GM19238 (cell line): ENCODE measurements at regions not wholly inside any gene's neighbourhood (a gene's known extent, or its start where the extent isn't known, plus 50 kb on each side); places are given as distances from the start of the nearest gene placed in this dataset.

Experiments
- DNase-seq: peaks from one replicate; pipeline ENCODE4 v3.0.0; 2011; ENCODE audit warnings: low spot score; ENCODE audit not compliant: insufficient read length

DNA sequence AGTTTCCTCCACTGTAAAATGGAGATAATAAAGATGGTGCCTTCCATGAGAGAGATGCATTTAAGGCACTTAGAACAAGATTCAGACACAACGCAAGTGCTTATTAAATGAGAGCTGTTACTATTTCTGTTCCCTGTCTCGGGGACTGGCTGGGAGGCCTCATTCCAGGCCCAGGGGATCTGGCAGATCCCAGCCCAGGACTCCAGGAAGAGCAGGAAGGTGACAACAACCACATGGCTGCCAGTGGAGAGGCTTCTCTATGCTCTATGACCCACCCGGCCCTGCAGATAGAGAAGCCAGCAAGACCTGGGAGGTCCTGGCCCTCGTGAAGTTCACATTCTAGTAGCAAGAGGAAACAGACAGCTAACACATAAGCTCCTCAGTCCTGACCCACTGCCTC, 175.5 kb downstream of the ACTL8 start:
- DNase-seq: no peak

DNA sequence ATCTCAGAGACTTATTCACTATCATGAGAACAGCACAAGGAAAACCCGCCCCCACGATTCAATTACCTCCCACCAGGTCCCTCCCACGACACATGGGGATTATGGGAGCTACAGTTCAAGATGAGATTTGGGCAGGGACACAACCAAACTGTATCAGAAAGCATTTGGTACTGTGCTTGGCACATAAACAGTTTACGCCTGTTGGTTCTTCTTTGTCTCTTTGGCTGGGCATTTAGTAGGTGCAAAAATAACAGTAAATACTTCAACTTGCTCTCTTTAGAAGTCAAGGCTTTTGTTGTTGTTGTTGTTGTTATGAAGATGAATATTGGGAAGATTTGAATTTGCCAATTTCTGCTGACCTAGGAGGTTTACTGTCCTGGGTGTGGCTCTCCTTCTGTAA, 175.4 kb upstream of the IGSF21 start:
- DNase-seq: no peak

DNA sequence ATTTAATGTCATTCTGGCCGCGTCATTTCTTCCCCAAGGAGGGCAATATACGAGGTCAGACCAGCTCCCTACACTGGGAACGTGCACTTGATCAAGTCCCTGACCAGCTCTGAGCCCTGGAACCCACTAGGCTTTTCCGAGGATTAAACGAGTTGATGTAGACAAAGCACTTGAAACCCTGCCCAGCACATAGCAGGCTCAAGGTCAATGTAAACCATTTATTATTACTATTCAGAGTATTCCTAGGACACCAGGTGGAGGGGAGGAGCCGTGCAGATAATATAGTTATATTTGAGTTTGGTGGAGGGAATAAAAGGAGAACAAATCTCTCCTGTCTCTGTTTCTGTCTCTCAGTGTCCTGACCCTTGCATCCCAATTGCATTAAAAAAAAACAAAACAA, 174.1 kb upstream of the IGSF21 start:
- no peak for DNase-seq

DNA sequence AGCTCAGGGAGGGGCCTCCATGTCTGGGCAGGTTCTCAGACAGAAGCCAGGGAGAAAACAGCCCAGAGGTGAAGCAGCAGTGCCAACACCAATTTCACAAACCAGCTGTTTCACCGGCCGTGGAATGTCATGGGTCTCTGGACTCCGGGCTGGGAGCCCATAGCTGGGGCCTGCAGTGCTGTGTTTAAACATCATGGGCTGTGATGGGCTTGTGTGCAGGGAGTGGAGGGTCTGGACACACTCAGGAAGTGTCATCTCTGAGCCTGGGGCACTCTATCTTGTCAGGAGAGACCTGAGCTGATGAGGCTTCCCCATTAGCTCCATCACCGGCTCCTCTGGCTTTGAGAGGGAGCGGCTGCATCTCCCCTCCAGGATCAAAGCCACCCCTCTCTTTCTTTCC, 173.6 kb upstream of the IGSF21 start:
- no peak for DNase-seq

DNA sequence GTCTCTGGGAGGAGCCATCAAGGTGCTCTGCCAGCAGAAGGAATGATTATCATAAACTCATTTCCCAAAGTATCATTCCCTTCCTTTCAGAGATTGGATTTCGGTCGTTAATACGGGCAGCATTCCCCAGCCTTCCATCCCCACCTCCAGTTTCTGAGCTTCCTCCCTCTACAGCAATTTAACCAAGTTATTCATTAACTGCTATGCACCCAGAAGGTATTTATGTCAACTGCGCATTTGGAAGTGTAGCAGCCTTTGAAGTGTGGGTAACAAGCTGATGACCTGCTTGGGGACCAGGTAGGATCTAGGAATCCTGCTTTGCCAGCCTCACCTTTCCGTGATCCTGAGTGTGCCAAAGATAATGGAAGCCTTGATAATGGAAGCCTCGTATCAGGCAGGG, 172.4 kb upstream of the IGSF21 start:
- no peak for DNase-seq

DNA sequence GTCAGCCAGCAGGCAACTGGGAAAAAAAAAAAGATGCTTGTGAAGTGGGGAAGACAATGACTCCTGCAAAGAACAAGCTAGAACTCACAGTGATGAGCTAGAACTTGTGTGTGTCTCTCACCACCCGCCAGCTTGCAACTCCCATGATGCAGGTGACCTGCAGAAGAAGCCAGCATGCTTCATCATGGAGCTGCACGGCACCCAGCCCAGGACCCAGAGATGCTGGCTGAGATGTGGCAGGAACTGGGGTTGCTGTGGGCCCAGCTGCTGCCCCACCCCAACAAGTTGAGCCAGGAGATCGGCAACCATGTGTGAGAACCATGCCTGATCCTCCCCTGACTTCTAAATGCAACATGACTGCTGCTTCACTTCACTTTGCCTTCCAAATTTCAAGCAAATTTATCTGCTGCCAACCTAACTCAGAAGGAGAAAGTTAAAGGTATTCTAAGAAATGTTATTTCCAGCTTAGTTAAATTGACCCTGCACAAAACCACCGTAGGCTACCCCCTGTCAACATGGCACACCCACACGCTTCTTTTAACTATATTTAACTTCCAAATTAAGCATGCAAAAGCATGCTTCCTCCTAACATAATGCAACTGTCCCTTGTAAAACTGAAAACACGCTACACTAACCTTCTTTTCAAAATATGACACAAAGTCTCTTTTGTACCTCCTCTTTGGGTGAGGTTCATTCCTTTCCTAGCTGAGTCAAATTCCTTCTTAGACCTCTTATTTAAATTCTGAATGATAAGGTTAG, 166.0 kb upstream of the IGSF21 start:
- DNase-seq: no peak

DNA sequence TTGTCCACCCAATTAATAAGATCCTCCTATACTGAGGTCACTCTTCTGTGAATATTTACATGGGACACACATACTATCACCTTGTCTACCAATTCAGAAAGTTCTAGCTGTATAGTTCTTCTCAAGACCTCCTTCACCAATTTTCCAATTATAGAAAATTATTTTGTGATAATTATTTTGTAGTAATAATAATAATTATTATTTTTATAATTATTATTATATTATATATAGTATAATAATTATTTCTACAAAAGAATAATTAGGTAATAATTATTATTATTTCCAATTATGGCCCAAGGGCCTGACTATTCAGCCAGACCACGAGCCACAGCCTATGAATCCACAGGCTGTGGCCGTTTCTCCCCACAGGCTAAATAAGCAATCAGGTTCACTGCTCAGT, 164.1 kb upstream of the IGSF21 start:
- DNase-seq: no peak

DNA sequence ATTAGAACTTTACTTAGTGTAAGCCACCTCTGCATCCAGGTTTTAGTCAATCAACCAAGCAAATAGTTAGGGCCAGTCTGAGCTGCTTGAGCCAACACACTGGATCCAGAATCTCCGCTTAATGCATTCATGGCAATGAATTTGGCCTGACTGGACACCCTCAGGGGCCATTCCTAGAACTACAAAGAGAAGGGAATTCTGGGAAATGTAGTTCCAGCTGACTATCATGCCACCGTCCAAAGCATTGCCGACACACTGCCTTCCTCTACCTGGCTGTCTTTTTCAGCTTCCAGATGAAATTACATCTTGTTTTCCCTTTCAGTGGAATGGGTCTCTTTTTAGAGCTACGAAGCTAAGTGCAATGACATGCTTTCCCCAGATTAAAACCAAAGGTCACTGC, 163.0 kb upstream of the IGSF21 start:
- DNase-seq: no peak

DNA sequence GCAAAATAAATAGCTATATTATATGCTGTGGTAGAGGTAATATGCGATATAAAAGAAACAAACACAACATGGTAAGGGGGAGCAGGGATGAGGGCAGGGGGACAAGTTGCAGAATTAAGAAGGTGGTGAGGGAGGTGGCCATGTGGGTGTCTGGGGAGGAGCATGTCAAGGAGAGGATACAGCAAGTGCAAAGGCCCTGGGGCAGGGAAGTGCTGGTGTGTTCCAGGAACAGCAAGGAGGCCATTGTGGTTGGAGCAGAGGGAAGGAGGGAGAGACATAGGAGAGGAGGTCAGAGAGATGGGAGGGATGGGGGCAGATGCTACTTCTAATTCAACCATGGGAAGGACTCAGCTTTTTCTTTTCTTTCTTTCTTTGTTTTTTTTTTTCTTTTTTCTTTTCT, 161.2 kb upstream of the IGSF21 start:
- no peak for DNase-seq

DNA sequence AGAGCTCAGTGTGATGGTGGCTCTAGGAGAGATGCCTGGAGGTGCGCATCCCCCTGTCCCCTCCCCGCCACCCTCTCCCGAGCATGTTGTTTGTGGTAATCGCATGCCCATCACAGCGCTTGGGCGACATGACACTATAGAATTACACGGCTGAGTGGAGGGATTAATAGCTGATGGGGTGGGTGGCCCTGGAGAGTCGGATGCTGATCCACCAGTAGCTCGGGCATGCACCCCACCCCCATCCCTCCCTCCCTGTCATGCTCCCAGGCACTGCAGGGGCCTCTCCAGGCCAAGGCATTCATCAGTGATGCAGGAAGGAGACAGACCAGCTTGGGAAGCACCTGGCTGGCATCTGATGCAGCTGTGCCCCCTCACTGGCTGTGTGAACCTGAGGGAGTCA, 159.0 kb upstream of the IGSF21 start:
- DNase-seq: no peak

DNA sequence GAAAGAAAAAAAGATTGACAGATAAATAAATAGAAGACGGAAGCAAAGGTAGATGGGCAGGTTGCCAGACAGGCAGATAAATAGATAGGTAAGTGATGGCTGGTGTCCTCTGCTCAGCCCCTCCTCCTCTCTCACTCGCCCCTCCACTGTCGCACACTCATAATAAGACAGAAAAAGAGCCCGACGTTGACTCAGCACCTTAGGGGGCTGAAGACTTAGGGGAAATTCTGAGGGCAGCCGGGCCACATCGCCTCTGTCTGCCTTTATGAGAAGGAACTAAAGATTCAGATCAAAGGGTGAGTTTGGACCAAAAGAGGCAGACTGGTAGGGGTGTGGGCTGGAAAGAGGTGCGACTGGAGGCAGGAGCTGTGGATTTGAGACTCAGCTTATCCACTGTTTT, 158.1 kb upstream of the IGSF21 start:
- DNase-seq: no peak

DNA sequence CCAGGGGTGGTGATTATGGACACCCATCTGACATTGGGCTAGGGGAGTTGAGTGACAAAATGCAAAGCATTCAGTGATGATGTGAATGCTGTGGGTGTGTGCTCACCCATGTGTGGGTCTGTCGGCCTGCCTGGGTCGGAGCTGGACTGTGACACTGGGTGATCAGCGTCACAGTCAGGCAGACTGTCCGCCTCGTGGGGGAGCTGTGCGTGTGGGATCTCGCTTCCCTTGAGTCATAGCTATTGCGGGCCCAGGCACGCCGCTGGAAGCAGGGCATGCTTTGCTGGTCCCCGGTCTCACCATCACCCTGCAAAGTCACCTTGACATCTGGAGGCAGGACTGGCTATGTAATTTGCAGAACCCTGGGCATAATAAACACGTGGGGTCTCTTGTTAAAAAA, 156.9 kb upstream of the IGSF21 start:
- DNase-seq: no peak

DNA sequence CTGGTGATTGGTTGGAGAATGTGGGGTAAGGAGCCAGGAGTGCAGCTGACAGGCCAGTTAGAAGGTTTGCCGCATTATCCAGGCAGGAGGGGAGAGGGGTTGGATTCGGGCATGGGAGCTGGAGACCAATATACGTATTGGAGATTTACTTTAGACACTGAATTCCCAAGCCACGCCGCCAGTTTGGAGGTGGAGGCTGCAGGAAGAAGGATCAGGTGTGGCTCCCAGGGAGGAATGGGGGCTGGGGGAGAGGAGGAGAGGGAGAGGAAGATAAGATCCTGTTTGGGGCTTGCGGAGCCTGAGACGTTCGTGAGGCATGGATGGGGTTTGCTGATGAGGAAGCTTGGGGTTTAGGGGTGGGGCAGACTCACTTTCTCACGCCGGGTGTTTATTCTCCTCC, 155.1 kb upstream of the IGSF21 start:
- no peak for DNase-seq

DNA sequence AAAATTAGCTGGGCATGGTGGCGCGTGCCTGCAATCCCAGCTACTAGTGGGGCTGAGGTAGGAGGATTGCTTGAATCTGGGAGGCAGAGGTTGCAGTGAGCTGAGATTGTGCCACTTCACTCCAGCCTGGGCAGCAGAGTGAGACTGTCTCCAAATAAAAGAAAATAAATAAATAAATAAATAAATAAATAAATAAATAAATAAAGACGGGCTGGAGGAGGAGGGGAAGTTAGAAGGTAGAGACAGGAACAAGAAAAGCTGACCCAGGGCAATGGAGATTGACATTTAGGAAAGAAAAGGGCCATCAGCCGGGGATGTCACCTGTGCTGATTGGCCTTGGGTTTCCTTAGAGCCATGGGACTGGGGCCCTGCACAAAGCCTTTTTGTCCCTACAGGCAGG, 153.7 kb upstream of the IGSF21 start:
- no peak for DNase-seq

DNA sequence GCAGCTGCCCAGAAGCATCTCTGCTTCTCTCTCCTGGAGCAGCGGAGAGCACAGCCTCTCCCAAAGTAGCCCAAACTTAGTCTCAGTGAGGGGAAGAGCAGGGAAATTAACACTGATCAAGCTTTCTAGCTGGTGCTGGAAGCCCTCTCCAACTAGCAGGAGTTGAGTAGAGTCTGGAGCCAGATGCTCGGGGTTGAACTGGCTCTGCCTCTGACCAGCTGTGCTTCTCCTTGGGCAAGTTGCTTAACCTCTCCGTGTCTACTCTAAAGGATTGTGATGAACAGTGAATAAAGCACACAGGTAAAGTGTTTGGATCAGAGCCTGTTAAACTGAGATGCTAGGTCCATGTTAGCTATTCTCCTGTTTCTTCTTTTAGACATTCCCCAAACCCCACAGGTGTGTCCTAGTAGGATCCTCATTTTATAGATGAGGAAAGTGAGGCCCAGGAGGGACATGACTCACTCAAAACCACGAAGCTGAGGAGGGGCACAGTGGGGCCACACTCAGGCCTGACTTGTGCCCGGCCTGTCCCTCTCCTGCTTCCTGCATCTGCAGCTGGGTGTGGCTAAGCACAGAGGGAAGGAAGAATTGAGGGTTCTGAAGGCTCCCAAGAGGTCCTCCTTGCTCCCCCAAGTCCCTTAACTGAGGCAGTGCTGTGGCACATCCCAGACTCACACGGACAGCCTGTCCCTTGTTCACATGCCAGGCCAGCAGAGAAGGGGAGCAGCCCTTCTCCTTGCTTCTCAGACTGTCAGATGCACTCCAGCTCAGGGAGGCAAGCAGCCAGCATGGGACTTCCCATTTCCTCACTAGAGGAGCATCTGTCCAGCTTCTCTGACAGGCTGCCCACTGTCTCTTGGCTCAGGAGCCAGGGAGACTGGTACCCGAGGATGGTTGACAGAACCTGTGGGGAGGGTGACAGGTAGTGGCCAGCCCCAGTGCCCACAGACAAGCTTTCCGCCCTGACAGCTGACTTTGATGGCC, 152.0 kb upstream of the IGSF21 start:
- no peak for DNase-seq

DNA sequence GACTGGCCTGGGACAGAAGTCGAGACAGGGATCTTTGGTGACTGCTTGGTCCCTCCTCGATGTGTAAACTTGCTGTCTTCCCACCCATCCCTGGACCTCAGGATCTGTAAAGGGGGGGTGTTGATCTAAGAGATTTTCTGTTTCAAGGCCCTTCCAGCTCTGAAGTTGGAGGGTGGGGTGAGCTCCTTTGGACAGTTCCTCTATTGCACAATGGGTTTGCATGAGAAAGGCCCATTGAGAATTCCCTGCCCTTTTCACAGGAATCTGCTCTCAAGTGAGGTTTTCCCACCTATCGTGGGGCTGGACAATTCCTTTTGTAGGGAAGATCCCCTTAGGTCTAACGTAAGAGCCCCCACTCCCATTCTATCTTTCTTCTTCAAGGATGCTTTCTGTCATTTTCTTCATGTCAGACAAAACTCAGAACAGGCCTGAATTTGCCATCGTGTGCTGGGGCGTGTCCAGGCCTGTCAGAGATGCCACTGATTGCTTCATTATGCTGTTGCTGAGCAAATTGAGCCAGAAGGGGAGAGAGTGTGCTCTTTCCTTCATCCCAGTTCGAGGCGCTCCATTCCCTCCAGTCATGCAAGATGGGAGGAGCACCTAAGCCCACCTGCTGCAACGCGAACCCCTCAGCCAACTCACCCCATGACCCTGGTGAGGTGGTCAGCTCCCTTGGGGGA, 149.9 kb upstream of the IGSF21 start:
- no peak for DNase-seq

DNA sequence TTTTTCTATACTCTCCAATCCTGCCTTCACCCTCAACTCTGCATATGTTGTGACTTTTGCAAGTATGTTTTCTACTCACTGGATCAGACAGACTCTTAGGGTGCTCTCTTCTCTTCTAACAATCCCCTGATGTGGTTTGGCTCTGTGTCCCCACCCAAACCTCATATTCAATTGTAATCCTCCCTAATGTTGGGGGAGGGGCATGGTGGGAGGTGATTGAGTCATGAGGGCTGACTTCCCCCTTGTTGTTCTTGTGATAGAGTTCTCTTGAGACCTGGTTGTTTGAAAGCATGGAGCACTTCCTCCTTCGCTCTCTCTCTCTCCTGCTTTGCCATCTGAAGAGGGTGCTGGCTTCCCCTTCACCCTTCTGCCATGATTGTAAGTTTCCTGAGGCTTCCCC, 148.9 kb upstream of the IGSF21 start:
- DNase-seq: no peak

DNA sequence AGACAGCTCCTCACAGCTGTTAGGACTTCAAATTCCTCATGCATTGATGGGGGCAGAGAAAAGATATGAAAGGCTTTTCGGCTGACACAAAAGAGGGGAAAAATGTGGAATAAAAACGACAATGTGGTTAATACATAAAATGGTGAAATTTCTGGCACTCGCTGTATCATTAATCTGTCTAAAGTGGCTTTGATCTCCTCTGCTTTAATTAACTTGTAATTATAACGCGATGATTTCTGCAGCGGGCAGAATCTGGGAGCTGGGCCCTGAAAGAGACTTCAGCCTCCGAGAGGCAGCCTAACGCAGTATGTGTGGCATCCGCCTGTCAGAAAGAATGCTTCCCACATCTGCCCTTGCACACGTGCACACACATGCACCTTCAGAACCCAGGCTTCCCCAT, 144.1 kb upstream of the IGSF21 start:
- DNase-seq: no peak

DNA sequence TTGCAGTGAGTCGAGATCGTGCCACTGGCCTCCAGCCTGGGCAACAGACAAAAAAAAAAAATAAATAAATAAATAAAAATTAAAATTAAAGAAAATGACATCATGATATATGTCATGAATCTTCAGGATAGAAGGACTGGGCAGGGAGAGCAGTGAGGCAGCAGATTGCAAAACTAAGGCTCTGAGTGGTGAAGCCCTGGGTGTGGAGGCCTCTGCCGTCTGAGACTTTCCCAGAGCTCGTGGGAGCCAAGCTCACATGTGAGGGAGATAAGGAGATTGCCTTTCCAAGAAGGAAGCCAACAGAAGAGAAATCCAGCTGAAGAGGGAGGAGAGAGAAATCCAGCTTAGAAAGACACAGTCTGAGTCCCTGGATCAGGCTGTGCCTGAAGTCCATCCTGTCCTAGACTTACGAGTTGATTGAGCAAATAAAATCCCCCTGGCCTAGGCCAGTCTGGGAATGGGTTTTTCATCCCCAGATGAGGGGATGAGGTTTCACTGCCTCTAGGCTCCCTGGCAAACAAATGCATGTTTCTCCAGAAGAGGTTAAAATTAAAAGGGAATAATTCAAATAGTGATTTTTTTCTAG, 142.0 kb upstream of the IGSF21 start:
- DNase-seq: no peak

DNA sequence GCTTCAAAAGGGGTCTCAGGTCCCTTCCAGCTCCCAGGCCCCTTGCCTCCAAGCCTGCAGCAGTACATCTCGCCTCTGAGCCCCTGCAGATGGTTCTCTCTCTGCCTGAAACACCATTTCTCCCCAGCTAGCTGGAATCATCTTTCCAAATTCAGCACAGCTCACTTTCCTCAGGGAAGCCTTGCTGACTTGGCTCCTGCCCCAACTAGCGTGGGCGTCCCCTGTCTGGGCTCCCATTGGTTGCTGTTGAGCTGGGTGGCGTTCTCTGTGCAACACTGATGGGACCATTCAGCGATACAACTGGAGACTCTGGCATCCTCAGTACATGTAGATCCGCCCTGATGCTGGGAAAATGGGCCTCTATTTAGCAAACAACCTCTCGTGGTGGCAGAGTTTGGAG, 141.3 kb upstream of the IGSF21 start:
- DNase-seq: no peak

DNA sequence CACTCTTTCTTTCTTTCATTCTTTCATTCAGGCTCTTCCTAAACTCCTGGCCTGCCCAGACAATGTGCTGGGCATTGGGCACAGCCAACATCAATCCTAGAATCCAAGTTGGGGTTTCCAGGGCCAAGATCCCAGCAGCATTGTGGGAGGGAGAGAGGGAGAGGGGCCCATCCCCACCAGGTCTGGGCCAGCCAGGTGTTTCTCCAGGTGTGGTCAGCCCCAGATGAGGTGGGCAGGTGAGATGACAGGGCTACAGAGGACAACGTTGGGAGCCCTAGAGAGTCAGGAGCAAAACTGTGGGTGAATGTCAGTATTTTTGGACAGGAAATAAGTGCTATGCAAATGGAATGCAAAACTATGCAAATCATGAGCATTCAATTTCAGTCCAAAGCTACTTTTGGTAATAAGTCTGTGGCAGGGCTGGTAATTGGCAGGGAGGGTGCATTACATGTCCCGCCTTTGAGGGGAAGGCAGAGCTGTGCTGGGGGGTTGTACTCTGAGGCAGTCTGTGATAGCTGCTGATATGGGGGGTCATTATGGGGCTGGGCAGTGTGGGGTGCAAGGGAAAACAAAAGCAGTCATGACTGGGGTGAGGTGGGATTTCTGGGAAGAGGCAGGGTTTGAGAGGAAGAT, 139.9 kb upstream of the IGSF21 start:
- no peak for DNase-seq
